ENCODE measurements at regions not wholly inside any gene's neighbourhood (a gene's known extent, or its start where the extent isn't known, plus 50 kb on each side); places are given as distances from the start of the nearest gene placed in this dataset.

DNA sequence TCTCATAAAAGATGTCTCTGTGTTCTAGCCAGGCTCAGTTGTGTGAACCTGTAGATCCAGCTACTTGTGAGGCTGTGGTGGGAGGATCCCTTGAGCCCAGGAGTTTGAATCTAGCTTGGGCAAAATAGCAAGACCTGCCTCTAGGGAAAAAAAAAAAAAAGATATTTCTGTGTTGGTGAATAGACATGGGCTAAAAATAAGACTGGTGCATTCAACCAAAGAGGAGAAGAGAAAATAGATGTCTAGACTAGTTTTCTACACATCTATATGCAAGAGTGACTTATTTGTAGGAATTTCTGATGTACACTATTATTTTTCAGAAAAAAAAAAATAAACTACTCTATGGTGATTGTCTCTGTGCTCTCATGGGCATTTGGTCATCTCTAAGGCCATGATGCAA, 555.1 kb downstream of the BCL11A start:
- Histone ChIP-seq H3K79me2 (ENCODE audit: control insufficient read depth, insufficient read depth, low read length) (no peaks in the 10 kb centered on the region), H3K27ac (ENCODE audit: control insufficient read depth, insufficient read depth) (no peak overlapping the region), H3K4me1 (ENCODE audit: control insufficient read depth, insufficient read depth, low read length) (no peaks in the 10 kb centered on the region), H3K36me3 (ENCODE audit: control insufficient read depth in 2 of 2, insufficient read depth in 2 of 2, low read length in 1 of 2) (no peaks in the 10 kb centered on the region), H3K27me3 (replicated peaks in 1 of 2; ENCODE audit: control insufficient read depth in 2 of 2, insufficient read depth in 2 of 2, low read length in 1 of 2) (peaks cover 0 to 9% of the 10 kb centered on the region in 2 experiments; a peak in 2 of 4 replicates), H3K4me2 (ENCODE audit: control insufficient read depth, insufficient read depth) (no peak overlapping the region), H3K9ac (ENCODE audit: control insufficient read depth, insufficient read depth, low read length) (no peak overlapping the region), H2AFZ (ENCODE audit: control insufficient read depth, low read depth, low read length) (no peak overlapping the region), H3K9me3 (replicated peaks; ENCODE audit: control insufficient read depth, insufficient read depth, low read length) (no peaks in the 10 kb centered on the region), H4K20me1 (ENCODE audit: control insufficient read depth, insufficient read depth) (no peaks in the 10 kb centered on the region), H3K4me3 (no peak overlapping the region)
- CTCF ChIA-PET = no interaction called here
- FAIRE-seq (no peak), ATAC-seq (no peak), DNase-seq (ENCODE audit: low read depth, low spot score) (no peak)
- SMC1A ChIA-PET (ENCODE audit: uncharacterized antibody, unreplicated experiment) = no interaction called here
- RAD21 ChIA-PET (ENCODE audit: unreplicated experiment) = no interaction called here
- TF ChIP-seq SIX5 (IDR thresholded peaks at IDR 0.05; ENCODE audit: low read depth, low read length, severe bottlenecking) (no peak), GABPA (IDR thresholded peaks at IDR 0.05; ENCODE audit: low read depth) (no peak)
- intact Hi-C loops (cut with micrococcal nuclease; ENCODE audit: unreplicated experiment) = no loop called here
- in situ Hi-C loops (cut with MboI) = no loop called here
- POLR2A ChIA-PET = no interaction called here
- no TSS peak for BruUV-seq (replicated peaks)

DNA sequence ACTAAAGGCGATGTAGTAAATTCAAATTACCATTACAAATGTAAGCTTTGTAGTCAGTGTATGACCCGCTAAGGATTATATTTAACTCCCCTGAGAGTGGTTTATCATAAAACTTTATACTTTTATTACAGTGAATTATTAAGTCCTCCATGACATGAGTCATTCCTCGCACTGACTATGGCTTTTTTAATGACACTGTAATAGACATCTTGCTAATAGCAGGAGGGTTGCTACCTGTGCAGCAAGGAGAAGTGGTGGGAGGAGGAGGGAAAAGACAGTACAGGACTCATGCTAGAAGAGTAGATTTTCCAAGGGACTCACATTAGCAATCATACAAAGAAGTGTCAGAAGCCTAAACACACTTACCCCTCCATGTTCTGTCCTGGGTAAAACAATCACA, 556.1 kb downstream of the BCL11A start:
- Histone ChIP-seq H3K9ac (ENCODE audit: control insufficient read depth, insufficient read depth, low read length) (no peak overlapping the region), H3K36me3 (ENCODE audit: control insufficient read depth in 2 of 2, insufficient read depth in 2 of 2, low read length in 1 of 2) (no peaks in the 10 kb centered on the region), H3K27ac (ENCODE audit: control insufficient read depth, insufficient read depth) (no peak overlapping the region), H4K20me1 (ENCODE audit: control insufficient read depth, insufficient read depth) (no peaks in the 10 kb centered on the region), H3K79me2 (ENCODE audit: control insufficient read depth, insufficient read depth, low read length) (no peaks in the 10 kb centered on the region), H3K4me3 (no peak overlapping the region), H3K27me3 (replicated peaks in 1 of 2; ENCODE audit: control insufficient read depth in 2 of 2, insufficient read depth in 2 of 2, low read length in 1 of 2) (peaks cover 0 to 9% of the 10 kb centered on the region in 2 experiments; a peak in 2 of 4 replicates), H3K4me2 (ENCODE audit: control insufficient read depth, insufficient read depth) (no peak overlapping the region), H3K9me3 (replicated peaks; ENCODE audit: control insufficient read depth, insufficient read depth, low read length) (no peaks in the 10 kb centered on the region), H3K4me1 (ENCODE audit: control insufficient read depth, insufficient read depth, low read length) (no peaks in the 10 kb centered on the region), H2AFZ (ENCODE audit: control insufficient read depth, low read depth, low read length) (no peak overlapping the region)
- SMC1A ChIA-PET (ENCODE audit: uncharacterized antibody, unreplicated experiment) = no interaction called here
- POLR2A ChIA-PET = no interaction called here
- in situ Hi-C loops (cut with MboI) (no loop called here), intact Hi-C loops (cut with micrococcal nuclease; ENCODE audit: unreplicated experiment) (no loop called here)
- RAD21 ChIA-PET (ENCODE audit: unreplicated experiment) = no interaction called here
- ATAC-seq = no peak
- DNase-seq (ENCODE audit: low read depth, low spot score) = no peak
- CTCF ChIA-PET = no interaction called here
- no TSS peak for BruUV-seq (replicated peaks)
- no peak for FAIRE-seq
- WGBS (ENCODE audit: insufficient coverage, insufficient replicate concordance, low lambda C conversion rate, missing lambda C conversion rate) = 46% methylated on average over 3 of the region's 3 CpGs
- TF ChIP-seq IRF5 (IDR thresholded peaks at IDR 0.05; ENCODE audit: borderline replicate concordance) (no peak), ZSCAN29 (IDR thresholded peaks at IDR 0.05) (no peak), PAX8 (IDR thresholded peaks at IDR 0.05) (no peak), SREBF2 (IDR thresholded peaks at IDR 0.05; ENCODE audit: low read length) (no peak), NR2F1 (conservative IDR thresholded peaks at IDR 0.05) (no peak), MAX (IDR thresholded peaks at IDR 0.05; ENCODE audit: low read depth, low read length) (no peak), GATAD2B (conservative IDR thresholded peaks at IDR 0.05; ENCODE audit: low read depth) (no peak), YY1 (IDR thresholded peaks at IDR 0.05; ENCODE audit: low read depth, low read length) (no peak), ETV6 (conservative IDR thresholded peaks at IDR 0.05 in 1 of 2, IDR thresholded peaks at IDR 0.05 in 1 of 2; ENCODE audit: borderline replicate concordance in 1 of 2, low read depth in 1 of 2) (no peak)
- TF ChIP-seq, protein P1, sequence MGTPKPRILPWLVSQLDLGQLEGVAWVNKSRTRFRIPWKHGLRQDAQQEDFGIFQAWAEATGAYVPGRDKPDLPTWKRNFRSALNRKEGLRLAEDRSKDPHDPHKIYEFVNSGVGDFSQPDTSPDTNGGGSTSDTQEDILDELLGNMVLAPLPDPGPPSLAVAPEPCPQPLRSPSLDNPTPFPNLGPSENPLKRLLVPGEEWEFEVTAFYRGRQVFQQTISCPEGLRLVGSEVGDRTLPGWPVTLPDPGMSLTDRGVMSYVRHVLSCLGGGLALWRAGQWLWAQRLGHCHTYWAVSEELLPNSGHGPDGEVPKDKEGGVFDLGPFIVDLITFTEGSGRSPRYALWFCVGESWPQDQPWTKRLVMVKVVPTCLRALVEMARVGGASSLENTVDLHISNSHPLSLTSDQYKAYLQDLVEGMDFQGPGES (IDR thresholded peaks at IDR 0.05) = no peak
- TF ChIP-seq, protein P2, sequence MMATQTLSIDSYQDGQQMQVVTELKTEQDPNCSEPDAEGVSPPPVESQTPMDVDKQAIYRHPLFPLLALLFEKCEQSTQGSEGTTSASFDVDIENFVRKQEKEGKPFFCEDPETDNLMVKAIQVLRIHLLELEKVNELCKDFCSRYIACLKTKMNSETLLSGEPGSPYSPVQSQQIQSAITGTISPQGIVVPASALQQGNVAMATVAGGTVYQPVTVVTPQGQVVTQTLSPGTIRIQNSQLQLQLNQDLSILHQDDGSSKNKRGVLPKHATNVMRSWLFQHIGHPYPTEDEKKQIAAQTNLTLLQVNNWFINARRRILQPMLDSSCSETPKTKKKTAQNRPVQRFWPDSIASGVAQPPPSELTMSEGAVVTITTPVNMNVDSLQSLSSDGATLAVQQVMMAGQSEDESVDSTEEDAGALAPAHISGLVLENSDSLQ (IDR thresholded peaks at IDR 0.05) = no peak

Data from GM12878 (cell line).